ENCODE measurements at regions not wholly inside any gene's neighbourhood (a gene's known extent, or its start where the extent isn't known, plus 50 kb on each side); places are given as distances from the start of the nearest gene placed in this dataset.

- no peak for TF ChIP-seq BCLAF1 (IDR thresholded peaks at IDR 0.05)
These were observed 924.5 kb downstream of the AACS start (continued) for GRCh38 chr12:125989696-125990095.

GRCh38 chr12:125996443-125996842, 931.2 kb downstream of the AACS start:
- Histone ChIP-seq H3K4me3 (no peak overlapping the region), H3K9me3 (replicated peaks; ENCODE audit: control insufficient read depth, insufficient read depth, low read length) (no peaks in the 10 kb centered on the region), H3K4me1 (ENCODE audit: control insufficient read depth, insufficient read depth, low read length) (no peaks in the 10 kb centered on the region), H3K36me3 (ENCODE audit: control insufficient read depth in 2 of 2, insufficient read depth in 2 of 2, low read length in 1 of 2) (no peaks in the 10 kb centered on the region), H3K79me2 (ENCODE audit: control insufficient read depth, insufficient read depth, low read length) (no peaks in the 10 kb centered on the region), H3K27ac (ENCODE audit: control insufficient read depth, insufficient read depth) (no peak overlapping the region), H2AFZ (ENCODE audit: control insufficient read depth, low read depth, low read length) (no peak overlapping the region), H3K9ac (ENCODE audit: control insufficient read depth, insufficient read depth, low read length) (no peak overlapping the region), H3K27me3 (replicated peaks in 1 of 2; ENCODE audit: control insufficient read depth in 2 of 2, insufficient read depth in 2 of 2, low read length in 1 of 2) (no peaks in the 10 kb centered on the region), H4K20me1 (ENCODE audit: control insufficient read depth, insufficient read depth) (no peaks in the 10 kb centered on the region), H3K4me2 (ENCODE audit: control insufficient read depth, insufficient read depth) (no peak overlapping the region)
- ChIA-PET SMC1A (ENCODE audit: uncharacterized antibody, unreplicated experiment) (no interaction called here), POLR2A (no interaction called here), CTCF (interaction anchor here (1.0 kb wide), 1 partner anchor 73 kb away, joined by 3 read pairs; no protein-coding TSS in a partner anchor), RAD21 (ENCODE audit: unreplicated experiment) (no interaction called here)
- FAIRE-seq (no peak), ATAC-seq (no peak), DNase-seq (ENCODE audit: low read depth, low spot score) (no peak)
- intact Hi-C loops (cut with micrococcal nuclease; ENCODE audit: unreplicated experiment), result no loop called here
- no TSS peak for BruUV-seq (replicated peaks)
- in situ Hi-C loops (cut with MboI), result no loop called here
- WGBS (ENCODE audit: insufficient coverage, insufficient replicate concordance, low lambda C conversion rate, missing lambda C conversion rate), result 0% methylated on average over 4 of the region's 4 CpGs
- TF ChIP-seq SP1 (IDR thresholded peaks at IDR 0.05; ENCODE audit: low read depth, low read length) (no peak), ZNF687 (IDR thresholded peaks at IDR 0.05) (no peak), RAD51 (IDR thresholded peaks at IDR 0.05) (no peak), MYB (IDR thresholded peaks at IDR 0.05; ENCODE audit: borderline replicate concordance, low read depth, low read length) (no peak), ATF2 (IDR thresholded peaks at IDR 0.05; ENCODE audit: low read length) (no peak), HDGF (IDR thresholded peaks at IDR 0.05) (no peak), ATF7 (IDR thresholded peaks at IDR 0.05; ENCODE audit: low read depth) (no peak), REST (IDR thresholded peaks at IDR 0.05; ENCODE audit: low read depth, low read length) (no peak), ZNF384 (IDR thresholded peaks at IDR 0.05; ENCODE audit: borderline replicate concordance, low read depth, low read length) (no peak)
